ENCODE measurements at regions not wholly inside any gene's neighbourhood (a gene's known extent, or its start where the extent isn't known, plus 50 kb on each side); places are given as distances from the start of the nearest gene placed in this dataset.

DNA sequence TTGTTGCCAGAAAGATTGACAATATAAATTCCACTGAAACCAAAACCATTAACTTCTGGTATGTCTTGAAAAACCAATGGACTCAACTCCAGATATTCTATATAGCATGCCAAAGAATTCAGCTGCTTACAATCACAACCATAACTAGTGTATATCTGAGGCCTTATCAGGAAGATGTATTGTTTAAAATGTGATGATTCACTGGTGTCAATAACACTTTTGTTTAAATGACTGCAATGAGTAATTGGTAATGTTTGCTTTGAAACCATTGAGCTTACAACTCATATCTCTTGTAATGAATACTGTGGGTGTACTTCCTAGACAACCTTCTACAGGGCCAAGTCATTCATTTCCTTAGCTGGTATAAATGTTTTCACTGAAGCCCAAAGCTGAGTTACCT lies 727.9 kb upstream of the KCND2 start:
- TF ChIP-seq, protein P1, sequence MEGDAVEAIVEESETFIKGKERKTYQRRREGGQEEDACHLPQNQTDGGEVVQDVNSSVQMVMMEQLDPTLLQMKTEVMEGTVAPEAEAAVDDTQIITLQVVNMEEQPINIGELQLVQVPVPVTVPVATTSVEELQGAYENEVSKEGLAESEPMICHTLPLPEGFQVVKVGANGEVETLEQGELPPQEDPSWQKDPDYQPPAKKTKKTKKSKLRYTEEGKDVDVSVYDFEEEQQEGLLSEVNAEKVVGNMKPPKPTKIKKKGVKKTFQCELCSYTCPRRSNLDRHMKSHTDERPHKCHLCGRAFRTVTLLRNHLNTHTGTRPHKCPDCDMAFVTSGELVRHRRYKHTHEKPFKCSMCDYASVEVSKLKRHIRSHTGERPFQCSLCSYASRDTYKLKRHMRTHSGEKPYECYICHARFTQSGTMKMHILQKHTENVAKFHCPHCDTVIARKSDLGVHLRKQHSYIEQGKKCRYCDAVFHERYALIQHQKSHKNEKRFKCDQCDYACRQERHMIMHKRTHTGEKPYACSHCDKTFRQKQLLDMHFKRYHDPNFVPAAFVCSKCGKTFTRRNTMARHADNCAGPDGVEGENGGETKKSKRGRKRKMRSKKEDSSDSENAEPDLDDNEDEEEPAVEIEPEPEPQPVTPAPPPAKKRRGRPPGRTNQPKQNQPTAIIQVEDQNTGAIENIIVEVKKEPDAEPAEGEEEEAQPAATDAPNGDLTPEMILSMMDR (IDR thresholded peaks at IDR 0.05; ENCODE audit: unreplicated experiment), result no peak
- H3K27me3 Mint-ChIP-seq (ENCODE audit: insufficient read depth, unreplicated experiment), result peaks cover 26% of the 10 kb centered on the region
- intact Hi-C loops (cut with micrococcal nuclease), result no loop called here

DNA sequence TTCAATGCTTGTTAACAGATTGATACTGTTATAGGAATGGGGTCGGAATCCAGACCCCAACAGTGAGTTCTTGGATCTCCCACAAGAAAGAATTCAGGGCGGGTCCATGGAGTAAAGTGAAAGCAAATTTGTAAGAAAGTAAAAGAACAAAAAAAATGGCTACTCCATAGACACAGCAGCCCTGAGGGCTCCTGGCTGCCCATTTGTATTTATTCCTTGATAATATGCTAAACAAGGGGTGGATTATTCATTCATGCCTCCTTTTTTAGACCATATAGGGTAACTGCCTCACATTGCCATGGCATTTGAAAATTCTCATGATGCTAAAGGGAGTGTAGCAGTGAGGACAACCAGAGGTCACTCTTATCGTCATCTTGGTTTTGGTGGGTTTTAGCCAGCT lies 717.2 kb upstream of the KCND2 start:
- TF ChIP-seq, protein P1 (IDR thresholded peaks at IDR 0.05; ENCODE audit: unreplicated experiment), result no peak
- no peaks in the 10 kb centered on the region for H3K4me1 Mint-ChIP-seq (ENCODE audit: insufficient read depth, unreplicated experiment)

More for the DNA sequence above, 727.9 kb upstream of the KCND2 start:
- Mint-ChIP-seq H3K27ac (ENCODE audit: low read depth, unreplicated experiment) (no peak overlapping the region), H3K9me3 (ENCODE audit: unreplicated experiment) (no peaks in the 10 kb centered on the region), H3K4me3 (ENCODE audit: unreplicated experiment) (no peak overlapping the region), H3K36me3 (ENCODE audit: insufficient read depth, unreplicated experiment) (no peaks in the 10 kb centered on the region), H3K4me1 (ENCODE audit: insufficient read depth, unreplicated experiment) (no peaks in the 10 kb centered on the region)
- CTCF ChIA-PET, result no interaction called here
- no peak for DNase-seq (ENCODE audit: unreplicated experiment)
- no TSS peak for BruUV-seq (replicated peaks)
- POLR2A ChIA-PET, result no interaction called here

DNA sequence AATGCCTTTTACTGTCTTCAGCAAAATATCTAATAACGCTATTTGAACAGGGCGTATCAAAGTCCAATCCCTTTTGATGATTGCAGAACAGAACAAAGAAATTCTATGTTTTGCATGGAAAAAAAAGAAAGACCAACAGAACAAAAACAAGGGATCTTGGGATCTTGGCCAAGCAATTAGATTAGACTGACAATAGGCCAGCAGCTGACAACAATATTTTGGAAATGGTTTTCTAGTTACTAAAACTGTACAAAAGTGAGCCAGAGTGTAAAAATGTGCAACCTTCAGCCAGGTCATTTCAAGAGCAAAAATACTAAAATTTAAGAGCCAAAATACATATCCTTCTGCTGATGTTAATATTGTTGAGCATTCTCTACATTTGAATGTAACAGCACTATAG lies 716.5 kb upstream of the KCND2 start:
- intact Hi-C loops (cut with micrococcal nuclease), result no loop called here
- no peaks in the 10 kb centered on the region for H3K36me3 Mint-ChIP-seq (ENCODE audit: insufficient read depth, unreplicated experiment)
- peaks cover 30% of the 10 kb centered on the region for H3K27me3 Mint-ChIP-seq (ENCODE audit: insufficient read depth, unreplicated experiment)
- POLR2A ChIA-PET, result no interaction called here
- no TSS peak for BruUV-seq (replicated peaks)
- TF ChIP-seq, protein P1 (IDR thresholded peaks at IDR 0.05; ENCODE audit: unreplicated experiment), result no peak
- no peaks in the 10 kb centered on the region for H3K9me3 Mint-ChIP-seq (ENCODE audit: unreplicated experiment)
- no peak overlapping the region for H3K27ac Mint-ChIP-seq (ENCODE audit: low read depth, unreplicated experiment)
- no peak overlapping the region for H3K4me3 Mint-ChIP-seq (ENCODE audit: unreplicated experiment)
- no peak for DNase-seq (ENCODE audit: unreplicated experiment)
- CTCF ChIA-PET, result no interaction called here
- H3K4me1 Mint-ChIP-seq (ENCODE audit: insufficient read depth, unreplicated experiment), result no peaks in the 10 kb centered on the region

More for the DNA sequence above, 717.2 kb upstream of the KCND2 start:
- no peak overlapping the region for H3K27ac Mint-ChIP-seq (ENCODE audit: low read depth, unreplicated experiment)
- H3K9me3 Mint-ChIP-seq (ENCODE audit: unreplicated experiment), result no peaks in the 10 kb centered on the region
- peaks cover 37% of the 10 kb centered on the region for H3K27me3 Mint-ChIP-seq (ENCODE audit: insufficient read depth, unreplicated experiment)
- ChIA-PET CTCF (no interaction called here), POLR2A (no interaction called here)
- H3K4me3 Mint-ChIP-seq (ENCODE audit: unreplicated experiment), result no peak overlapping the region
- H3K36me3 Mint-ChIP-seq (ENCODE audit: insufficient read depth, unreplicated experiment), result no peaks in the 10 kb centered on the region
- DNase-seq (ENCODE audit: unreplicated experiment), result no peak
- BruUV-seq (replicated peaks), result no TSS peak
- intact Hi-C loops (cut with micrococcal nuclease), result no loop called here

DNA sequence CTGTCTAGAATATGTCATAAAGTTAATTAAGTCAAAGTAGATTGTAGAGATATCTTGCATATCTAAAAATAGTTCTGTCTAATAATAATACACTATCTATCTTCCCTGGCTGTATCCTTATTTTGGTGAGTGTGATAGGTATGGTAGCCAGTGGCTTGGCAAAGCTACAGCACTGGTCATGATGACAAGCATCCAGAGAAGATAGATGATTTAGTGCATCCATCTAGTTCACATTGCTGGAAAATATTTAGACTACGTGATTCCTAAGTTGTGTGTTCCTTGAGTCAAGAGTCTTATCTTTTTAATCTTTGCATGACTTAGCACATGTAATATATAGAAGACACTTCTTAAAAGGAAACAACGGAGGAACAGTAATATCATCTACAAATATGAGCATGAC lies 711.2 kb upstream of the KCND2 start:
- Mint-ChIP-seq H3K4me3 (ENCODE audit: unreplicated experiment) (no peak overlapping the region), H3K27ac (ENCODE audit: low read depth, unreplicated experiment) (no peak overlapping the region), H3K36me3 (ENCODE audit: insufficient read depth, unreplicated experiment) (no peaks in the 10 kb centered on the region), H3K4me1 (ENCODE audit: insufficient read depth, unreplicated experiment) (no peaks in the 10 kb centered on the region), H3K27me3 (ENCODE audit: insufficient read depth, unreplicated experiment) (peaks cover 51% of the 10 kb centered on the region), H3K9me3 (ENCODE audit: unreplicated experiment) (no peaks in the 10 kb centered on the region)
- no peak for DNase-seq (ENCODE audit: unreplicated experiment)
- CTCF ChIA-PET, result no interaction called here
- intact Hi-C loops (cut with micrococcal nuclease), result no loop called here
- TF ChIP-seq, protein P1 (IDR thresholded peaks at IDR 0.05; ENCODE audit: unreplicated experiment), result no peak
- POLR2A ChIA-PET, result no interaction called here
- BruUV-seq (replicated peaks), result no TSS peak

Measured in MCF 10A (cell line).